GM10266 (cell line): ENCODE measurements at regions not wholly inside any gene's neighbourhood (a gene's known extent, or its start where the extent isn't known, plus 50 kb on each side); places are given as distances from the start of the nearest gene placed in this dataset.
"Not testable (repeated sequence)": the region's sequence is repeated elsewhere in the genome, so short reads cannot be mapped to it uniquely, and the experiment has no call there.

Experiments used
- DNase-seq: peaks from one replicate; pipeline ENCODE4 v3.0.0; 2012; ENCODE audit errors: extremely low spot score
- CTCF ChIP-seq: IDR thresholded peaks from 2 replicates; pipeline ENCODE4 v1.5.1; 2012; ENCODE audit warnings: mild to moderate bottlenecking, low read depth; ENCODE audit not compliant: control insufficient read depth, insufficient read depth; ENCODE audit errors: missing control alignments

GRCh38 chr1:30527511-30528140 lies 195.8 kb downstream of the MATN1 start:
- no peak for TF ChIP-seq CTCF
- no peak for DNase-seq

GRCh38 chr1:30526652-30527345 lies 196.6 kb downstream of the MATN1 start:
- DNase-seq, result no peak
- no peak for TF ChIP-seq CTCF

- no peak for DNase-seq
- TF ChIP-seq CTCF, result no peak
Measured at GRCh38 chr1:30525971-30526651, 197.3 kb downstream of the MATN1 start.

GRCh38 chr1:30525631-30525970 lies 197.8 kb downstream of the MATN1 start:
- no peak for TF ChIP-seq CTCF
- no peak for DNase-seq

- no peak for TF ChIP-seq CTCF
- no peak for DNase-seq
Measured at GRCh38 chr1:30524840-30525617, 198.4 kb downstream of the MATN1 start.

GRCh38 chr1:30524025-30524555 lies 199.3 kb downstream of the MATN1 start:
- not testable (repeated sequence) for DNase-seq

- no peak for TF ChIP-seq CTCF
- DNase-seq, result no peak
Measured at GRCh38 chr1:30523055-30524020, 200.0 kb downstream of the MATN1 start.
